Esophagus muscularis mucosa (tissue), 4 donors: ENCODE measurements at regions not wholly inside any gene's neighbourhood (a gene's known extent, or its start where the extent isn't known, plus 50 kb on each side); places are given as distances from the start of the nearest gene placed in this dataset.

Experiments
- DNase-seq: peaks from one replicate; pipeline ENCODE4 v3.0.0-alpha.2; 2017; ENCODE audit errors: extremely low spot score
- H3K27ac ChIP-seq, 4 donors: fragments of 200-600 bp; sonication (generic); replicated peaks in 1 of 4; 1 replicate in 3 of 4; 2 replicates in 1 of 4; pipeline ENCODE4 v1.5.1; 2016 to 2019; ENCODE audit warnings: mild to moderate bottlenecking in 1 of 4
- H3K27me3 ChIP-seq, 4 donors: fragments of 200-600 bp; sonication (generic); one replicate each; pipeline versions ENCODE4 v1.5.1 to v1.6.0; 2016 to 2019
- H3K36me3 ChIP-seq, 4 donors: fragments of 200-600 bp; sonication (generic); one replicate each; pipeline ENCODE4 v1.5.1; 2016 to 2019
- H3K4me1 ChIP-seq, 4 donors: fragments of 200-600 bp; sonication (generic); one replicate each; pipeline ENCODE4 v1.5.1; 2016 to 2019
- H3K4me3 ChIP-seq, 4 donors: fragments of 200-600 bp; sonication (generic); 1 replicate in 2 of 4; 2 replicates in 2 of 4; pipeline ENCODE4 v1.5.1; 2016 to 2019; ENCODE audit warnings: mild to moderate bottlenecking in 4 of 4, moderate library complexity in 1 of 4
- H3K9me3 ChIP-seq, 4 donors: fragments of 200-600 bp; sonication (generic); 1 replicate in 3 of 4; 2 replicates in 1 of 4; pipeline ENCODE4 v1.5.1; 2016 to 2019
- CTCF ChIP-seq, 3 experiments: fragments of 200-600 bp in 2 of 3; fragments of 450-650 bp in 1 of 3; sonication (generic) in 2 of 3; IDR thresholded peaks; one replicate each; pipeline ENCODE4 v1.5.1; 2017 to 2019; ENCODE audit warnings: antibody characterized with exemption in 3 of 3, mild to moderate bottlenecking in 2 of 3, moderate library complexity in 1 of 3
- EP300 ChIP-seq: sonication (generic); formaldehyde crosslinking; IDR thresholded peaks from one replicate; pipeline ENCODE4 v1.6.1; 2017; ENCODE audit warnings: antibody characterized with exemption
- POLR2A ChIP-seq: fragments of 450-650 bp; IDR thresholded peaks from one replicate; pipeline ENCODE4 v1.6.1; 2017; ENCODE audit warnings: antibody characterized with exemption, moderate library complexity, mild to moderate bottlenecking, low read depth
- POLR2AphosphoS5 ChIP-seq, 2 donors: sonication (generic); formaldehyde crosslinking; IDR thresholded peaks; one replicate each; pipeline ENCODE4 v1.6.1; 2017; ENCODE audit warnings: antibody characterized with exemption in 2 of 2
- WGBS: methylation state at CpG from one replicate; pipeline ENCODE4 v1.1.5; 2018; 5-methylcytosine and 5-hydroxymethylcytosine counted together
- intact Hi-C: fragments of 100-400 bp; cut with DNase I; formaldehyde crosslinking; loops from one replicate; pipeline ENCODE4 v1.15.1; 2023

GRCh38 chr4:63607169-63607872 is 801.9 kb downstream of the TECRL start:
- no peak overlapping the region for H3K27ac ChIP-seq
- no peaks in the 10 kb centered on the region for H3K36me3 ChIP-seq
- no peaks in the 10 kb centered on the region for H3K9me3 ChIP-seq
- no peak for DNase-seq
- no peaks in the 10 kb centered on the region for H3K4me1 ChIP-seq
- WGBS, result 61% methylated on average over 8 of the region's 9 CpGs
- intact Hi-C loops, result no loop called here
- TF ChIP-seq CTCF (IDR thresholded peaks at IDR 0.05) (no peak), EP300 (no peak), POLR2AphosphoS5 (IDR thresholded peaks at IDR 0.05) (no peak), POLR2A (no peak)
- H3K4me3 ChIP-seq, result no peak overlapping the region
- H3K27me3 ChIP-seq, result no peaks in the 10 kb centered on the region

GRCh38 chr4:63589796-63590195 is 819.5 kb downstream of the TECRL start:
- Histone ChIP-seq H3K36me3 (no peaks in the 10 kb centered on the region), H3K9me3 (peaks cover 0 to 4% (median 2%) of the 10 kb centered on the region in 4 donors), H3K4me3 (no peak overlapping the region), H3K27me3 (no peaks in the 10 kb centered on the region), H3K4me1 (no peaks in the 10 kb centered on the region), H3K27ac (no peak overlapping the region)
- no peak for TF ChIP-seq POLR2A
- no peak for TF ChIP-seq CTCF (IDR thresholded peaks at IDR 0.05)
- TF ChIP-seq EP300, result no peak
- no peak for TF ChIP-seq POLR2AphosphoS5 (IDR thresholded peaks at IDR 0.05)
- intact Hi-C loops, result no loop called here
- DNase-seq, result no peak
- WGBS, result 69% methylated on average over 6 of the region's 6 CpGs

- H3K27ac ChIP-seq, result no peak overlapping the region
- H3K27me3 ChIP-seq, result no peaks in the 10 kb centered on the region
- intact Hi-C loops, result no loop called here
- H3K9me3 ChIP-seq, result peaks cover 0 to 4% (median 0%) of the 10 kb centered on the region in 4 donors
- TF ChIP-seq CTCF (IDR thresholded peaks at IDR 0.05), result no peak
- TF ChIP-seq POLR2A, result no peak
- TF ChIP-seq EP300, result no peak
- TF ChIP-seq POLR2AphosphoS5 (IDR thresholded peaks at IDR 0.05), result no peak
- no peaks in the 10 kb centered on the region for H3K4me1 ChIP-seq
- H3K36me3 ChIP-seq, result no peaks in the 10 kb centered on the region
- no peak overlapping the region for H3K4me3 ChIP-seq
- 80% methylated on average over 2 of the region's 2 CpGs for WGBS
- no peak for DNase-seq
Measured at GRCh38 chr4:63583561-63583960, 825.7 kb downstream of the TECRL start.

- intact Hi-C loops, result no loop called here
- Histone ChIP-seq H3K27ac (no peak overlapping the region), H3K4me1 (no peaks in the 10 kb centered on the region), H3K36me3 (no peaks in the 10 kb centered on the region), H3K4me3 (no peak overlapping the region), H3K9me3 (peaks cover 0 to 4% (median 0%) of the 10 kb centered on the region in 4 donors), H3K27me3 (no peaks in the 10 kb centered on the region)
- no peak for DNase-seq
- TF ChIP-seq CTCF (IDR thresholded peaks at IDR 0.05), result no peak
- no peak for TF ChIP-seq EP300
- TF ChIP-seq POLR2AphosphoS5 (IDR thresholded peaks at IDR 0.05), result no peak
- no peak for TF ChIP-seq POLR2A
Measured at GRCh38 chr4:63583007-63583406, 826.2 kb downstream of the TECRL start.
